Activated naive CD8-positive, alpha-beta T cell treated with anti-CD3 and anti-CD28 coated beads for 36 hours (primary cell): ENCODE measurements at regions not wholly inside any gene's neighbourhood (a gene's known extent, or its start where the extent isn't known, plus 50 kb on each side); places are given as distances from the start of the nearest gene placed in this dataset.
"Not testable (repeated sequence)": the region's sequence is repeated elsewhere in the genome, so short reads cannot be mapped to it uniquely, and the experiment has no call there.

Experiments
- DNase-seq: peaks from one replicate; pipeline ENCODE4 v3.0.0; 2021
- H3K27ac Mint-ChIP-seq: one replicate; pipeline ENCODE4 v1.8.0; 2022; ENCODE audit warnings: mild to moderate bottlenecking, moderate library complexity, mixed read lengths
- H3K27me3 Mint-ChIP-seq: one replicate; pipeline ENCODE4 v1.8.0; 2022; ENCODE audit warnings: mild to moderate bottlenecking, mixed read lengths
- H3K36me3 Mint-ChIP-seq: one replicate; pipeline ENCODE4 v1.8.0; 2021; ENCODE audit warnings: mild to moderate bottlenecking, mixed read lengths
- H3K4me1 Mint-ChIP-seq: one replicate; pipeline ENCODE4 v1.8.0; 2021; ENCODE audit warnings: mixed read lengths
- H3K4me3 Mint-ChIP-seq: one replicate; pipeline ENCODE4 v1.8.0; 2022; ENCODE audit warnings: mild to moderate bottlenecking, moderate library complexity, mixed read lengths
- H3K9me3 Mint-ChIP-seq: one replicate; pipeline ENCODE4 v1.8.0; 2022; ENCODE audit warnings: mixed read lengths

- Mint-ChIP-seq H3K9me3 (no peaks in the 10 kb centered on the region), H3K4me1 (no peaks in the 10 kb centered on the region), H3K27ac (no peak overlapping the region), H3K36me3 (no peaks in the 10 kb centered on the region), H3K27me3 (no peaks in the 10 kb centered on the region), H3K4me3 (no peak overlapping the region)
- no peak for DNase-seq
Observed at GRCh38 chr3:107133891-107134290, 243.3 kb upstream of the CCDC54 start.

GRCh38 chr3:107142171-107142570 is 235.1 kb upstream of the CCDC54 start:
- H3K27ac Mint-ChIP-seq, result no peak overlapping the region
- no peaks in the 10 kb centered on the region for H3K36me3 Mint-ChIP-seq
- peaks cover 13% of the 10 kb centered on the region for H3K27me3 Mint-ChIP-seq
- no peak overlapping the region for H3K4me3 Mint-ChIP-seq
- no peak for DNase-seq
- H3K4me1 Mint-ChIP-seq, result no peaks in the 10 kb centered on the region
- peaks cover 3% of the 10 kb centered on the region for H3K9me3 Mint-ChIP-seq

DNA sequence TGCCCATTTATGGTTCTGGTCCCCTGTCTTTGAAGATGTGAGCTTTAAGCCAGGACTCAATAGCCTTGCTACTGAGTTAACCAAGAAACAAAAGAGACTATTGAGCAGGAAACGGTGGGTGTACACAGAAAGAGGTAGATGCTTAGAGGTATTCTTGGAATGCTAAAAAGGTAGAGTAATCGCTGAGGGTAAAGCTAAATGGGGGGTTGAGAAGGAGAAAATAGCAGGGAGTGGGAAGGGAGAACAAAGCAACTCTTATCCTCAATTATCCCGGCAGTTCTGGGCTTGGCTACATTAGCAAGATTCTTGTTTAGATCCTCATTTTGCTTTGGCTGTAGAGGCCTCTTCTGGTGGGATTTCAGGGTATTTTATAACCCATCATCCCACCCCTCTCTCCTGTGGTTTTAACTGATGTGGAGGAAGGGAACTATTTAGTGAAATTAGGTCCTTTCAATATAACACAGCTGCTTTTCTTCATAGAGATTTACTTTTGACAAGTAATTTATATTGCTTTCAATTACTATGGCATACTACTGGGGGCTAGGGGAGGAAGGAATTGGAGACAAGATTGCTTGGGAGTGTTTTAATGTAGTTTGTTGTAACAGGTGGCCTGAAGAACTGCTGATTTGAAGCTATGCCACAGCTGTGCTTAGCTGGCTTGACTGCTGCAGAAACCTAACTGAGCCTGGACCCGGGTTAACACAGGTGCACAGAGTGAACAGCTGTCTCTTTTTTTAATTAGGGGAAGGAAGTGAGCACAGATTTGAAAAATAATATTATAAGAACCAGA is 234.3 kb upstream of the CCDC54 start:
- no peaks in the 10 kb centered on the region for H3K36me3 Mint-ChIP-seq
- no peak overlapping the region for H3K27ac Mint-ChIP-seq
- no peak for DNase-seq
- no peaks in the 10 kb centered on the region for H3K4me1 Mint-ChIP-seq
- H3K27me3 Mint-ChIP-seq, result peaks cover 13% of the 10 kb centered on the region
- peaks cover 3% of the 10 kb centered on the region for H3K9me3 Mint-ChIP-seq
- H3K4me3 Mint-ChIP-seq, result no peak overlapping the region

DNA sequence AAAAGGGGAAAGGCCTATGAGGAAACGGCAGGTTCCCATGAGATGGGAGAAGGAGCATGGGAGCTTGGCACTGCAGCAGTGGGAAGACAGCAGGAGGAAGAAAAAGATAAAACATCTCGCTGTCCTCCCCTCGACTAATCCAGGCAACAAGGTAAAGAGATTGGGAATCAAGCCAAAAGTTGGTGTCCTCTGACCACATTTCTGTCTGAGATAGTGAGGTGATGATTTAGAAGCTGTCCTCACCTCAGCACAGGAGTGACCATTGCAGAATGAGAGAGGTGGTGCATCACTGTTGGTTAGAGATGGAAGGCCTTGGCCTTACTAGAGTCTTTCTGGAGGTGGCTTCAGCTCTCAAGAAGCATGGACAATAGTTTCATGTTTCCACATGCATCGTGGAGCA is 226.6 kb upstream of the CCDC54 start:
- Mint-ChIP-seq H3K27me3 (no peaks in the 10 kb centered on the region), H3K9me3 (peaks cover 3% of the 10 kb centered on the region), H3K4me3 (no peak overlapping the region), H3K36me3 (no peaks in the 10 kb centered on the region), H3K27ac (no peak overlapping the region), H3K4me1 (no peaks in the 10 kb centered on the region)
- no peak for DNase-seq

GRCh38 chr3:107153981-107154380 is 223.3 kb upstream of the CCDC54 start:
- H3K4me3 Mint-ChIP-seq, result no peak overlapping the region
- no peaks in the 10 kb centered on the region for H3K4me1 Mint-ChIP-seq
- H3K36me3 Mint-ChIP-seq, result peaks cover 2% of the 10 kb centered on the region
- H3K27ac Mint-ChIP-seq, result no peak overlapping the region
- peaks cover 16% of the 10 kb centered on the region for H3K9me3 Mint-ChIP-seq
- no peaks in the 10 kb centered on the region for H3K27me3 Mint-ChIP-seq
- no peak for DNase-seq

DNA sequence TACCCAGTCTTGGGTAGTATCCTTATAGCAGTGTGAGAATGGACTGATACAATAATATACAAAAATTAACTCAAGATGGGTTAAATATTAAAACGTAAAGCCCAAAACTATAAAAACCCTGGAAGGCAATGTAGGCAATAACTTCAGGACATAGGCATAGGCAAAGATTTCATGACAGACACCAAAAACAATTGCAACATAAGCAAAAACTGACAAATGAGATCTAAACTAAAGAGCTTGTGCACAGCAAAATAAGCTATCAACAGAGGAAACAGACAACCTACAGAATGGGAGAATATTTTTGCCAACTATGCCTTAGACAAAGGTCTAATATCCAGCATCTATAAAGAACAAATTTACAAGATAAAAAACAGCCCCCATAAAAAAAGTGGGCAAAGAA is 204.8 kb upstream of the CCDC54 start:
- H3K9me3 Mint-ChIP-seq, result peaks cover 9% of the 10 kb centered on the region

GRCh38 chr3:107184375-107184774 is 192.9 kb upstream of the CCDC54 start:
- no peak overlapping the region for H3K27ac Mint-ChIP-seq
- H3K4me3 Mint-ChIP-seq, result no peak overlapping the region
- no peaks in the 10 kb centered on the region for H3K9me3 Mint-ChIP-seq
- no peaks in the 10 kb centered on the region for H3K36me3 Mint-ChIP-seq
- no peaks in the 10 kb centered on the region for H3K4me1 Mint-ChIP-seq
- peaks cover 4% of the 10 kb centered on the region for H3K27me3 Mint-ChIP-seq
- DNase-seq, result no peak

More for the DNA sequence above, 204.8 kb upstream of the CCDC54 start:
- Mint-ChIP-seq H3K4me1 (no peaks in the 10 kb centered on the region), H3K36me3 (no peaks in the 10 kb centered on the region), H3K27ac (no peak overlapping the region), H3K4me3 (no peak overlapping the region), H3K27me3 (no peaks in the 10 kb centered on the region)
- no peak for DNase-seq

GRCh38 chr3:107188262-107188661 is 189.0 kb upstream of the CCDC54 start:
- Mint-ChIP-seq H3K27ac (no peak overlapping the region), H3K9me3 (no peaks in the 10 kb centered on the region), H3K4me3 (no peak overlapping the region), H3K27me3 (no peaks in the 10 kb centered on the region), H3K36me3 (no peaks in the 10 kb centered on the region), H3K4me1 (no peaks in the 10 kb centered on the region)
- no peak for DNase-seq

DNA sequence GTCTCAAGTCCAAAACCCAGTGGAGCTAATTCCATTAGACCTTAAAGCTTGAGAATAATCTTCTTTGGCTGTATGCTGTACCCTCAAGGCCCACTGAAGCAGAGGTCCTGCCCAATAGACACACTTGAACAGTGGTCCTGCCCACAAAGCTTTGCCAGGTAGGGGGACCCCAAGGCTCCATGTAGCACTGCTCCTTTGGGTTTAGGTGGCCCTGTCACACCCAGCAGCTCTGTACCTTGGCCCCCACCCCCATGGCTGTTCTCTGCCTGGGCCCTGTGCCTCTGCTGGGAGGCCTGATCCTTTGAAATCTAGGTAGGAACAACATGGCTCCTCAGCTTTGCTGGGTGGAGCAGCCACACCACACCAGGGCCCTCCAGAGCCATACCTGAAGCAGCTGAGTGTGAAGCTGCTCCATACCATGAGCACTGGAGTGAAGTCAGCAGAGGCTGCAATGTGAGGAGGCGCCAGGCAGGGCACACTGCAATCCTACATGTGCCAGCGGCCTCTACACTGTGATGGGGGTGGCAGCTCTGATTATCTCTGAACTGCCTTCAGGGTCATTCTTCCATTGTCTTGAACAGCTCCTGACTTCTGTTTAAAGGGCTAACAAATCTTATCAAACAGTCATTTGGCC is 188.0 kb upstream of the CCDC54 start:
- H3K27ac Mint-ChIP-seq, result no peak overlapping the region
- no peaks in the 10 kb centered on the region for H3K4me1 Mint-ChIP-seq
- no peak overlapping the region for H3K4me3 Mint-ChIP-seq
- no peak for DNase-seq
- H3K36me3 Mint-ChIP-seq, result no peaks in the 10 kb centered on the region
- H3K9me3 Mint-ChIP-seq, result no peaks in the 10 kb centered on the region
- no peaks in the 10 kb centered on the region for H3K27me3 Mint-ChIP-seq

DNA sequence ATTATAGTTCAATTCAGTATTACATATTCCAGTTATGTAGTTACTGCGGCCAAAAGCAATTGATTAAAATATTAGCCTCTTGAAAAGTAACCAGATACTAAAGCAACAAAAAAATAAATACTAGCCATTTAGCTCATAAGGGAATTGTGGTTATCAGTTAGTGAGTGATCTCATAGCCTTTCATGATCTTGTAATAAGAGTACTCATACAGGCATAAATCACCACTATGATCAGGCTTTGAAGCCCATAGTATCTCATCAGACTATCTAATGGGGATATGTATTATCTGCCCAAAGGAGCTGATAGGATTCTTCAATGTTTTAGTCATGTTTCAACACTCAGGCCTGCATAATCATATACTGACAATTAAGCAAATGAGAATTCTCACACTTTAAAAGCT is 184.1 kb upstream of the CCDC54 start:
- no peaks in the 10 kb centered on the region for H3K9me3 Mint-ChIP-seq
- no peak overlapping the region for H3K27ac Mint-ChIP-seq
- no peaks in the 10 kb centered on the region for H3K36me3 Mint-ChIP-seq
- peaks cover 10% of the 10 kb centered on the region for H3K27me3 Mint-ChIP-seq
- DNase-seq, result no peak
- no peaks in the 10 kb centered on the region for H3K4me1 Mint-ChIP-seq
- no peak overlapping the region for H3K4me3 Mint-ChIP-seq

- Mint-ChIP-seq H3K9me3 (no peaks in the 10 kb centered on the region), H3K4me3 (no peak overlapping the region), H3K4me1 (no peaks in the 10 kb centered on the region), H3K36me3 (no peaks in the 10 kb centered on the region), H3K27me3 (peaks cover 21% of the 10 kb centered on the region), H3K27ac (no peak overlapping the region)
- DNase-seq, result no peak
Observed at GRCh38 chr3:107198581-107199181, 178.6 kb upstream of the CCDC54 start.

GRCh38 chr3:107201146-107201545 is 176.1 kb upstream of the CCDC54 start:
- DNase-seq, result no peak
- Mint-ChIP-seq H3K9me3 (no peaks in the 10 kb centered on the region), H3K4me1 (no peaks in the 10 kb centered on the region), H3K27me3 (peaks cover 17% of the 10 kb centered on the region), H3K36me3 (no peaks in the 10 kb centered on the region), H3K4me3 (no peak overlapping the region), H3K27ac (no peak overlapping the region)

- H3K4me1 Mint-ChIP-seq, H3K4me3 Mint-ChIP-seq, H3K9me3 Mint-ChIP-seq, H3K36me3 Mint-ChIP-seq, DNase-seq, H3K27ac Mint-ChIP-seq: not testable (repeated sequence)
- peaks cover 13% of the 10 kb centered on the region for H3K27me3 Mint-ChIP-seq
Observed at GRCh38 chr3:107202885-107203284, 174.4 kb upstream of the CCDC54 start.

GRCh38 chr3:107204121-107204520 is 173.1 kb upstream of the CCDC54 start:
- DNase-seq, result no peak
- Mint-ChIP-seq H3K9me3 (no peaks in the 10 kb centered on the region), H3K27me3 (peaks cover 13% of the 10 kb centered on the region), H3K36me3 (no peaks in the 10 kb centered on the region), H3K4me1 (no peaks in the 10 kb centered on the region), H3K4me3 (no peak overlapping the region), H3K27ac (no peak overlapping the region)

DNA sequence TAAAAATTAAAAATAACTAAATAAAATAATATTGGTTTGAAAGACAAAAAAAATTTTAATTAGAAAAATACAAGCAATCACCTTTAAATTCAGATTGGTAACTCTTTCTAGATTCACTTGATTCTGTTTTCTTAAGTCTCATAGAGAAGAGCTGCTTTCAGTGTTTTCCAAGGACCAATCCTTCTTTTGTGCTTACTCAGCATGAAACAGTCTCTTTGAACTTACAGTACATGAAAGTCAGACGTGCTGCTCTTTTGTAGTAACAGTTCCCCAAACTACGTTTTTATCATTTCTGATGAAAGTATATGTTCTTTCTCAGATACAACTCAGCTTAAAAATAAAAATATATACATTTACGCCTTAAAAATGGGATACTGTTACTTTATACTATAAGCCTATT is 171.9 kb upstream of the CCDC54 start:
- Mint-ChIP-seq H3K4me3 (no peak overlapping the region), H3K9me3 (no peaks in the 10 kb centered on the region), H3K36me3 (no peaks in the 10 kb centered on the region), H3K27me3 (peaks cover 12% of the 10 kb centered on the region), H3K27ac (no peak overlapping the region), H3K4me1 (no peaks in the 10 kb centered on the region)
- DNase-seq, result no peak

GRCh38 chr3:107206141-107206540 is 171.1 kb upstream of the CCDC54 start:
- Mint-ChIP-seq H3K4me3 (no peak overlapping the region), H3K27me3 (peaks cover 7% of the 10 kb centered on the region), H3K9me3 (no peaks in the 10 kb centered on the region), H3K4me1 (no peaks in the 10 kb centered on the region), H3K27ac (no peak overlapping the region), H3K36me3 (no peaks in the 10 kb centered on the region)
- no peak for DNase-seq
